ENCODE measurements at regions not wholly inside any gene's neighbourhood (a gene's known extent, or its start where the extent isn't known, plus 50 kb on each side); places are given as distances from the start of the nearest gene placed in this dataset.
"Not testable (repeated sequence)": the region's sequence is repeated elsewhere in the genome, so short reads cannot be mapped to it uniquely, and the experiment has no call there.

GRCh38 chr7:146027243-146027642 is 89.4 kb upstream of the CNTNAP2 start:
- TF ChIP-seq CTCF (IDR thresholded peaks at IDR 0.05; ENCODE audit: poor library complexity, severe bottlenecking) (no peak), TAF1 (IDR thresholded peaks at IDR 0.05; ENCODE audit: low read depth) (no peak), EP300 (conservative IDR thresholded peaks at IDR 0.05; ENCODE audit: poor library complexity, severe bottlenecking) (no peak)
- no peak overlapping the region for H2AFZ ChIP-seq (ENCODE audit: low read depth, low read length)
- H3F3A ChIP-seq (ENCODE audit: insufficient read depth, low read length, poor library complexity, severe bottlenecking): no peaks in the 10 kb centered on the region
- H3K9me3 ChIP-seq (ENCODE audit: low read length): no peaks in the 10 kb centered on the region
- no peaks in the 10 kb centered on the region for H3K27me3 ChIP-seq (ENCODE audit: insufficient read depth, low read depth, low read length)
- H3K9ac ChIP-seq (ENCODE audit: low read length): no peak overlapping the region
- H3K27ac ChIP-seq (ENCODE audit: low read length): no peak overlapping the region
- no peak overlapping the region for H3K4me2 ChIP-seq (ENCODE audit: low read length)
- no peaks in the 10 kb centered on the region for H4K20me1 ChIP-seq (ENCODE audit: insufficient read depth)
- H3K9me2 ChIP-seq (ENCODE audit: insufficient read depth, low read length): no peaks in the 10 kb centered on the region
- H3K79me2 ChIP-seq (replicated peaks; ENCODE audit: insufficient read depth, low read length): no peaks in the 10 kb centered on the region
- H3K4me3 ChIP-seq (ENCODE audit: low read length): no peak overlapping the region
- H3K36me3 ChIP-seq (ENCODE audit: insufficient read depth, low read length): no peaks in the 10 kb centered on the region

GRCh38 chr7:146022776-146023175 is 93.8 kb upstream of the CNTNAP2 start:
- H2AFZ ChIP-seq (ENCODE audit: low read depth, low read length): no peak overlapping the region
- H4K20me1 ChIP-seq (ENCODE audit: insufficient read depth): no peaks in the 10 kb centered on the region
- H3K27ac ChIP-seq (ENCODE audit: low read length): no peak overlapping the region
- no peak overlapping the region for H3K4me2 ChIP-seq (ENCODE audit: low read length)
- H3F3A ChIP-seq (ENCODE audit: insufficient read depth, low read length, poor library complexity, severe bottlenecking): no peaks in the 10 kb centered on the region
- H3K4me3 ChIP-seq (ENCODE audit: low read length): no peak overlapping the region
- no peak for TF ChIP-seq RAD21 (conservative IDR thresholded peaks at IDR 0.05)
- no peak for TF ChIP-seq POLR2AphosphoS5 (IDR thresholded peaks at IDR 0.05)
- no peak for TF ChIP-seq EZH2 (IDR thresholded peaks at IDR 0.05; ENCODE audit: borderline replicate concordance, insufficient read depth, low read length, poor library complexity, severe bottlenecking)
- TF ChIP-seq SMC3 (conservative IDR thresholded peaks at IDR 0.05; ENCODE audit: poor library complexity): no peak
- no peak for TF ChIP-seq MXI1 (conservative IDR thresholded peaks at IDR 0.05; ENCODE audit: poor library complexity, severe bottlenecking)
- TF ChIP-seq CTCF (IDR thresholded peaks at IDR 0.05; ENCODE audit: poor library complexity, severe bottlenecking): no peak
- H3K79me2 ChIP-seq (replicated peaks; ENCODE audit: insufficient read depth, low read length): no peaks in the 10 kb centered on the region
- H3K9me2 ChIP-seq (ENCODE audit: insufficient read depth, low read length): no peaks in the 10 kb centered on the region
- no peaks in the 10 kb centered on the region for H3K9me3 ChIP-seq (ENCODE audit: low read length)
- no peaks in the 10 kb centered on the region for H3K27me3 ChIP-seq (ENCODE audit: insufficient read depth, low read depth, low read length)
- no peak overlapping the region for H3K9ac ChIP-seq (ENCODE audit: low read length)
- H3K36me3 ChIP-seq (ENCODE audit: insufficient read depth, low read length): no peaks in the 10 kb centered on the region

GRCh38 chr7:146019041-146020004 is 97.3 kb upstream of the CNTNAP2 start:
- H3K9ac ChIP-seq (ENCODE audit: low read length); H3K9me2 ChIP-seq (ENCODE audit: insufficient read depth, low read length); H2AFZ ChIP-seq (ENCODE audit: low read depth, low read length); H3K36me3 ChIP-seq (ENCODE audit: insufficient read depth, low read length); H4K20me1 ChIP-seq (ENCODE audit: insufficient read depth); H3K4me2 ChIP-seq (ENCODE audit: low read length); H3K27me3 ChIP-seq (ENCODE audit: insufficient read depth, low read depth, low read length); H3K4me3 ChIP-seq (ENCODE audit: low read length); H3K9me3 ChIP-seq (ENCODE audit: low read length); H3F3A ChIP-seq (ENCODE audit: insufficient read depth, low read length, poor library complexity, severe bottlenecking); H3K79me2 ChIP-seq (replicated peaks; ENCODE audit: insufficient read depth, low read length); H3K27ac ChIP-seq (ENCODE audit: low read length): not testable (repeated sequence)

GRCh38 chr7:146017366-146017765 is 99.2 kb upstream of the CNTNAP2 start:
- not testable (repeated sequence) for H3K4me2 ChIP-seq (ENCODE audit: low read length); H2AFZ ChIP-seq (ENCODE audit: low read depth, low read length); H3K79me2 ChIP-seq (replicated peaks; ENCODE audit: insufficient read depth, low read length); H4K20me1 ChIP-seq (ENCODE audit: insufficient read depth); H3K9me3 ChIP-seq (ENCODE audit: low read length); H3F3A ChIP-seq (ENCODE audit: insufficient read depth, low read length, poor library complexity, severe bottlenecking); H3K9me2 ChIP-seq (ENCODE audit: insufficient read depth, low read length); H3K27ac ChIP-seq (ENCODE audit: low read length); H3K27me3 ChIP-seq (ENCODE audit: insufficient read depth, low read depth, low read length); H3K9ac ChIP-seq (ENCODE audit: low read length); H3K36me3 ChIP-seq (ENCODE audit: insufficient read depth, low read length); H3K4me3 ChIP-seq (ENCODE audit: low read length)

GRCh38 chr7:146014154-146014553 is 102.4 kb upstream of the CNTNAP2 start:
- H2AFZ ChIP-seq (ENCODE audit: low read depth, low read length); H3K79me2 ChIP-seq (replicated peaks; ENCODE audit: insufficient read depth, low read length); H3K27ac ChIP-seq (ENCODE audit: low read length); H3K4me3 ChIP-seq (ENCODE audit: low read length); H3K27me3 ChIP-seq (ENCODE audit: insufficient read depth, low read depth, low read length); H3K9me2 ChIP-seq (ENCODE audit: insufficient read depth, low read length); H4K20me1 ChIP-seq (ENCODE audit: insufficient read depth); H3K9me3 ChIP-seq (ENCODE audit: low read length); H3F3A ChIP-seq (ENCODE audit: insufficient read depth, low read length, poor library complexity, severe bottlenecking); H3K36me3 ChIP-seq (ENCODE audit: insufficient read depth, low read length); H3K4me2 ChIP-seq (ENCODE audit: low read length); H3K9ac ChIP-seq (ENCODE audit: low read length): not testable (repeated sequence)

All from neural cell (in vitro differentiated cells).